ENCODE measurements at regions not wholly inside any gene's neighbourhood (a gene's known extent, or its start where the extent isn't known, plus 50 kb on each side); places are given as distances from the start of the nearest gene placed in this dataset.
A peak's percentile ranks its signal among the peaks of the same experiment; 100 is the strongest.

DNA sequence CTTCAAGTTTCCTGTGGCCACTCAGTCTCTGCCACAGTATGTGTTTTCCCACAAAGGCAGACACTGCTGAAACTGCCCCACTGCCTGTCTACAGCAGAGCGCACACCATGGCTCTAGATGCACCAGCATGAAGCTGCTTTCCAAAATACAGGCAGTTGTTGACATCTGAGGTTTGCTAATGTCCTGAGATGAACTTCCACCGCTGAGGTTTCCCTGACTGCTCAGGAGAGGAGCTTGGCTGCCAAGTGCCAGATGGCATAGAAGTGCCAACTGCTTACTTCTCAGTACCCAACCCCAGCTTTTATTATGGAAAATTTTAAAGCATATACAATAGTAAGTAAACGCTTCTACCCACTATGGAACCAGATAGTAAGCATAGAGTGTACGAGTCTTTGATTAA lies 61.0 kb upstream of the EXOC1L start:
- H3K4me3 Mint-ChIP-seq = no peak overlapping the region
- H3K4me1 Mint-ChIP-seq = peaks cover 18% of the 10 kb centered on the region
- H3K9me3 Mint-ChIP-seq = no peaks in the 10 kb centered on the region
- H3K4me1 ChIP-seq (ENCODE audit: insufficient read depth) = no peaks in the 10 kb centered on the region
- H3K27me3 ChIP-seq (ENCODE audit: insufficient read depth) = no peaks in the 10 kb centered on the region
- no peaks in the 10 kb centered on the region for H3K9me2 ChIP-seq (ENCODE audit: insufficient read depth)
- DNase-seq (ENCODE audit: low spot score) = no peak
- H3F3A ChIP-seq (replicated peaks; ENCODE audit: low read depth) = no peaks in the 10 kb centered on the region
- peak overlapping the region; percentile 94; the same call in 1 of the 2 replicates for H2AFZ ChIP-seq
- no peak for ATAC-seq
- H3K4me3 ChIP-seq = no peak overlapping the region
- H3K27me3 Mint-ChIP-seq (ENCODE audit: insufficient read depth, low read depth, poor library complexity) = no peaks in the 10 kb centered on the region
- no peak overlapping the region for H3K27ac Mint-ChIP-seq
- no peak overlapping the region for H3K27ac ChIP-seq (ENCODE audit: low read depth)
- TF ChIP-seq ZNF114 (CRISPR knock-in tag; IDR thresholded peaks at IDR 0.05) (no peak), EZH2 (IDR thresholded peaks at IDR 0.05; ENCODE audit: low read depth, unreplicated experiment) (no peak), ZNF331 (CRISPR knock-in tag; IDR thresholded peaks at IDR 0.05; ENCODE audit: low read depth) (no peak), STAT1 (IDR thresholded peaks at IDR 0.05; ENCODE audit: unreplicated experiment) (no peak), NANOG (IDR thresholded peaks at IDR 0.05; ENCODE audit: borderline replicate concordance) (no peak), POLR2AphosphoS5 (IDR thresholded peaks at IDR 0.05; ENCODE audit: low read depth) (no peak), CREB1 (CRISPR knock-in tag; IDR thresholded peaks at IDR 0.05; ENCODE audit: low read depth) (no peak), JUNB (IDR thresholded peaks at IDR 0.05; ENCODE audit: unreplicated experiment) (no peak), EZH2phosphoT487 (IDR thresholded peaks at IDR 0.05; ENCODE audit: unreplicated experiment) (no peak)
- TF ChIP-seq, protein P1, sequence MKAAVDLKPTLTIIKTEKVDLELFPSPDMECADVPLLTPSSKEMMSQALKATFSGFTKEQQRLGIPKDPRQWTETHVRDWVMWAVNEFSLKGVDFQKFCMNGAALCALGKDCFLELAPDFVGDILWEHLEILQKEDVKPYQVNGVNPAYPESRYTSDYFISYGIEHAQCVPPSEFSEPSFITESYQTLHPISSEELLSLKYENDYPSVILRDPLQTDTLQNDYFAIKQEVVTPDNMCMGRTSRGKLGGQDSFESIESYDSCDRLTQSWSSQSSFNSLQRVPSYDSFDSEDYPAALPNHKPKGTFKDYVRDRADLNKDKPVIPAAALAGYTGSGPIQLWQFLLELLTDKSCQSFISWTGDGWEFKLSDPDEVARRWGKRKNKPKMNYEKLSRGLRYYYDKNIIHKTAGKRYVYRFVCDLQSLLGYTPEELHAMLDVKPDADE (IDR thresholded peaks at IDR 0.05) = no peak
- TF ChIP-seq, protein P2, sequence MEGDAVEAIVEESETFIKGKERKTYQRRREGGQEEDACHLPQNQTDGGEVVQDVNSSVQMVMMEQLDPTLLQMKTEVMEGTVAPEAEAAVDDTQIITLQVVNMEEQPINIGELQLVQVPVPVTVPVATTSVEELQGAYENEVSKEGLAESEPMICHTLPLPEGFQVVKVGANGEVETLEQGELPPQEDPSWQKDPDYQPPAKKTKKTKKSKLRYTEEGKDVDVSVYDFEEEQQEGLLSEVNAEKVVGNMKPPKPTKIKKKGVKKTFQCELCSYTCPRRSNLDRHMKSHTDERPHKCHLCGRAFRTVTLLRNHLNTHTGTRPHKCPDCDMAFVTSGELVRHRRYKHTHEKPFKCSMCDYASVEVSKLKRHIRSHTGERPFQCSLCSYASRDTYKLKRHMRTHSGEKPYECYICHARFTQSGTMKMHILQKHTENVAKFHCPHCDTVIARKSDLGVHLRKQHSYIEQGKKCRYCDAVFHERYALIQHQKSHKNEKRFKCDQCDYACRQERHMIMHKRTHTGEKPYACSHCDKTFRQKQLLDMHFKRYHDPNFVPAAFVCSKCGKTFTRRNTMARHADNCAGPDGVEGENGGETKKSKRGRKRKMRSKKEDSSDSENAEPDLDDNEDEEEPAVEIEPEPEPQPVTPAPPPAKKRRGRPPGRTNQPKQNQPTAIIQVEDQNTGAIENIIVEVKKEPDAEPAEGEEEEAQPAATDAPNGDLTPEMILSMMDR (conservative IDR thresholded peaks at IDR 0.05; ENCODE audit: low read depth in 2 of 2) = no peak
- TF ChIP-seq, protein P3, sequence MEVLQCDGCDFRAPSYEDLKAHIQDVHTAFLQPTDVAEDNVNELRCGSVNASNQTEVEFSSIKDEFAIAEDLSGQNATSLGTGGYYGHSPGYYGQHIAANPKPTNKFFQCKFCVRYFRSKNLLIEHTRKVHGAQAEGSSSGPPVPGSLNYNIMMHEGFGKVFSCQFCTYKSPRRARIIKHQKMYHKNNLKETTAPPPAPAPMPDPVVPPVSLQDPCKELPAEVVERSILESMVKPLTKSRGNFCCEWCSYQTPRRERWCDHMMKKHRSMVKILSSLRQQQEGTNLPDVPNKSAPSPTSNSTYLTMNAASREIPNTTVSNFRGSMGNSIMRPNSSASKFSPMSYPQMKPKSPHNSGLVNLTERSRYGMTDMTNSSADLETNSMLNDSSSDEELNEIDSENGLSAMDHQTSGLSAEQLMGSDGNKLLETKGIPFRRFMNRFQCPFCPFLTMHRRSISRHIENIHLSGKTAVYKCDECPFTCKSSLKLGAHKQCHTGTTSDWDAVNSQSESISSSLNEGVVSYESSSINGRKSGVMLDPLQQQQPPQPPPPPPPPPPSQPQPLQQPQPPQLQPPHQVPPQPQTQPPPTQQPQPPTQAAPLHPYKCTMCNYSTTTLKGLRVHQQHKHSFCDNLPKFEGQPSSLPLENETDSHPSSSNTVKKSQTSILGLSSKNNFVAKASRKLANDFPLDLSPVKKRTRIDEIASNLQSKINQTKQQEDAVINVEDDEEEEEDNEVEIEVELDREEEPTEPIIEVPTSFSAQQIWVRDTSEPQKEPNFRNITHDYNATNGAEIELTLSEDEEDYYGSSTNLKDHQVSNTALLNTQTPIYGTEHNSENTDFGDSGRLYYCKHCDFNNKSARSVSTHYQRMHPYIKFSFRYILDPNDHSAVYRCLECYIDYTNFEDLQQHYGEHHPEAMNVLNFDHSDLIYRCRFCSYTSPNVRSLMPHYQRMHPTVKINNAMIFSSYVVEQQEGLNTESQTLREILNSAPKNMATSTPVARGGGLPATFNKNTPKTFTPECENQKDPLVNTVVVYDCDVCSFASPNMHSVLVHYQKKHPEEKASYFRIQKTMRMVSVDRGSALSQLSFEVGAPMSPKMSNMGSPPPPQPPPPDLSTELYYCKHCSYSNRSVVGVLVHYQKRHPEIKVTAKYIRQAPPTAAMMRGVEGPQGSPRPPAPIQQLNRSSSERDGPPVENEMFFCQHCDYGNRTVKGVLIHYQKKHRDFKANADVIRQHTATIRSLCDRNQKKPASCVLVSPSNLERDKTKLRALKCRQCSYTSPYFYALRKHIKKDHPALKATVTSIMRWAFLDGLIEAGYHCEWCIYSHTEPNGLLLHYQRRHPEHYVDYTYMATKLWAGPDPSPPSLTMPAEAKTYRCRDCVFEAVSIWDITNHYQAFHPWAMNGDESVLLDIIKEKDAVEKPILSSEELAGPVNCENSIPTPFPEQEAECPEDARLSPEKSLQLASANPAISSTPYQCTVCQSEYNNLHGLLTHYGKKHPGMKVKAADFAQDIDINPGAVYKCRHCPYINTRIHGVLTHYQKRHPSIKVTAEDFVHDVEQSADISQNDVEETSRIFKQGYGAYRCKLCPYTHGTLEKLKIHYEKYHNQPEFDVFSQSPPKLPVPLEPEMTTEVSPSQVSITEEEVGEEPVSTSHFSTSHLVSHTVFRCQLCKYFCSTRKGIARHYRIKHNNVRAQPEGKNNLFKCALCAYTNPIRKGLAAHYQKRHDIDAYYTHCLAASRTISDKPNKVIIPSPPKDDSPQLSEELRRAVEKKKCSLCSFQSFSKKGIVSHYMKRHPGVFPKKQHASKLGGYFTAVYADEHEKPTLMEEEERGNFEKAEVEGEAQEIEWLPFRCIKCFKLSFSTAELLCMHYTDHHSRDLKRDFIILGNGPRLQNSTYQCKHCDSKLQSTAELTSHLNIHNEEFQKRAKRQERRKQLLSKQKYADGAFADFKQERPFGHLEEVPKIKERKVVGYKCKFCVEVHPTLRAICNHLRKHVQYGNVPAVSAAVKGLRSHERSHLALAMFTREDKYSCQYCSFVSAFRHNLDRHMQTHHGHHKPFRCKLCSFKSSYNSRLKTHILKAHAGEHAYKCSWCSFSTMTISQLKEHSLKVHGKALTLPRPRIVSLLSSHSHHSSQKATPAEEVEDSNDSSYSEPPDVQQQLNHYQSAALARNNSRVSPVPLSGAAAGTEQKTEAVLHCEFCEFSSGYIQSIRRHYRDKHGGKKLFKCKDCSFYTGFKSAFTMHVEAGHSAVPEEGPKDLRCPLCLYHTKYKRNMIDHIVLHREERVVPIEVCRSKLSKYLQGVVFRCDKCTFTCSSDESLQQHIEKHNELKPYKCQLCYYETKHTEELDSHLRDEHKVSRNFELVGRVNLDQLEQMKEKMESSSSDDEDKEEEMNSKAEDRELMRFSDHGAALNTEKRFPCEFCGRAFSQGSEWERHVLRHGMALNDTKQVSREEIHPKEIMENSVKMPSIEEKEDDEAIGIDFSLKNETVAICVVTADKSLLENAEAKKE (CRISPR knock-in tag; IDR thresholded peaks at IDR 0.05) = no peak
- TF ChIP-seq, protein P4, sequence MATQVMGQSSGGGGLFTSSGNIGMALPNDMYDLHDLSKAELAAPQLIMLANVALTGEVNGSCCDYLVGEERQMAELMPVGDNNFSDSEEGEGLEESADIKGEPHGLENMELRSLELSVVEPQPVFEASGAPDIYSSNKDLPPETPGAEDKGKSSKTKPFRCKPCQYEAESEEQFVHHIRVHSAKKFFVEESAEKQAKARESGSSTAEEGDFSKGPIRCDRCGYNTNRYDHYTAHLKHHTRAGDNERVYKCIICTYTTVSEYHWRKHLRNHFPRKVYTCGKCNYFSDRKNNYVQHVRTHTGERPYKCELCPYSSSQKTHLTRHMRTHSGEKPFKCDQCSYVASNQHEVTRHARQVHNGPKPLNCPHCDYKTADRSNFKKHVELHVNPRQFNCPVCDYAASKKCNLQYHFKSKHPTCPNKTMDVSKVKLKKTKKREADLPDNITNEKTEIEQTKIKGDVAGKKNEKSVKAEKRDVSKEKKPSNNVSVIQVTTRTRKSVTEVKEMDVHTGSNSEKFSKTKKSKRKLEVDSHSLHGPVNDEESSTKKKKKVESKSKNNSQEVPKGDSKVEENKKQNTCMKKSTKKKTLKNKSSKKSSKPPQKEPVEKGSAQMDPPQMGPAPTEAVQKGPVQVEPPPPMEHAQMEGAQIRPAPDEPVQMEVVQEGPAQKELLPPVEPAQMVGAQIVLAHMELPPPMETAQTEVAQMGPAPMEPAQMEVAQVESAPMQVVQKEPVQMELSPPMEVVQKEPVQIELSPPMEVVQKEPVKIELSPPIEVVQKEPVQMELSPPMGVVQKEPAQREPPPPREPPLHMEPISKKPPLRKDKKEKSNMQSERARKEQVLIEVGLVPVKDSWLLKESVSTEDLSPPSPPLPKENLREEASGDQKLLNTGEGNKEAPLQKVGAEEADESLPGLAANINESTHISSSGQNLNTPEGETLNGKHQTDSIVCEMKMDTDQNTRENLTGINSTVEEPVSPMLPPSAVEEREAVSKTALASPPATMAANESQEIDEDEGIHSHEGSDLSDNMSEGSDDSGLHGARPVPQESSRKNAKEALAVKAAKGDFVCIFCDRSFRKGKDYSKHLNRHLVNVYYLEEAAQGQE (IDR thresholded peaks at IDR 0.05; ENCODE audit: unreplicated experiment) = no peak
- no peak overlapping the region for H3K4me2 ChIP-seq
- H4K20me1 ChIP-seq (replicated peaks; ENCODE audit: insufficient read depth) = no peaks in the 10 kb centered on the region
- no peaks in the 10 kb centered on the region for H3K79me2 ChIP-seq (replicated peaks; ENCODE audit: insufficient read depth)
- H3K36me3 Mint-ChIP-seq (ENCODE audit: low read depth) = no peaks in the 10 kb centered on the region
- no peaks in the 10 kb centered on the region for H3K36me3 ChIP-seq (ENCODE audit: insufficient read depth)
